ENCODE measurements at regions not wholly inside any gene's neighbourhood (a gene's known extent, or its start where the extent isn't known, plus 50 kb on each side); places are given as distances from the start of the nearest gene placed in this dataset.

DNA sequence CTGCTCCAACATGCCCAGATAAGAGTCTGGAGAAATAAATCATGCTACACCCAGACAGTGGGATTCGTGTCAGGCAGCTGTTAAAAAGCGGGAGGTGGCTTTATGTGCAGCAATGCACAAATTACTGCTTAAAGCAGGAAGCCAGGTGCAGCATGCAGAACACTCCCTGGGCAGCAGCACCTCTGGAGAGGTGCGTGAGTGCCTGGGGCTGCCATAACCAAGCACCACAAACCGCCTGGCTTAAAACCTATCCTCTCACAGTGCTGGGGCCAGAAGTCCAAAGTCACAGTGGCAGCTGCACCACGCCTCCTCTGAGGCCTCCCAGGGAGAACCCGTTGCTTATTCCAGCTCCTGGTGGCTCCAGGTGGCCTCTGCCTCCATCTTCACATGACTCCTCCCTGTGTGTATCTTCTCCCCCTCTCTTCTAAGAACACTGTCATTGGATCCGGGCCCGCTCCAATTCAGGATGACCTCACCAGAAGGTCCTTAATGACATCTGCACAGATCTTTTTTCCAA lies 115.6 kb downstream of the SIK1 start:
- DNase-seq (no peak), ATAC-seq (no peak)
- no peak overlapping the region for H3K4me3 Mint-ChIP-seq
- H3K27me3 Mint-ChIP-seq (ENCODE audit: low read depth), result peaks cover 11% of the 10 kb centered on the region
- no peaks in the 10 kb centered on the region for H3K9me3 Mint-ChIP-seq
- H3K4me1 Mint-ChIP-seq (ENCODE audit: low read depth), result no peaks in the 10 kb centered on the region
- H3K36me3 Mint-ChIP-seq (ENCODE audit: insufficient read depth), result no peaks in the 10 kb centered on the region

DNA sequence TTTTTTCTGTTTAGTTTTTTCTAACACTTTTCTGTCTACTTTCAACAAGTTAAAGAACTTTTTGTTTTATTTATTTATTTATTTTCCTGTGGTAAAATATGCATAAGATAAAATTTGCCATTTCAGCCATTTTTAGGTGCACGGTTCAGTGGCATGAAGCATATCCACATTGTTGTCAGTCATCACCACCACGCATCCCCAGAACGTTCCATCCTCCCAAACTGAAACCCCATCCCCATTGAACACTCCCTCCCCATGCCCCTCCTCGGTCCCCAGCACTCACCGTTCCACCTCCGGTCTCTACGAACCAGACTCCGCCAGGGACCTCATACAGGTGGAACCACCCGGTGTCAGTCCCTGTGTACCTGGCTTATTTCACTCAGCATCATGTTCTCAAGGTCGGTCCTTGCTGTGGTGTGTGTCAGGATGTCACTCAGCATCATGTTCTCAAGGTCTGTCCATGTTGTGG lies 118.1 kb downstream of the SIK1 start:
- no peak overlapping the region for H3K4me3 Mint-ChIP-seq
- no peaks in the 10 kb centered on the region for H3K36me3 Mint-ChIP-seq (ENCODE audit: insufficient read depth)
- no peaks in the 10 kb centered on the region for H3K9me3 Mint-ChIP-seq
- DNase-seq (no peak), ATAC-seq (no peak)
- peaks cover 6% of the 10 kb centered on the region for H3K27me3 Mint-ChIP-seq (ENCODE audit: low read depth)
- no peaks in the 10 kb centered on the region for H3K4me1 Mint-ChIP-seq (ENCODE audit: low read depth)

DNA sequence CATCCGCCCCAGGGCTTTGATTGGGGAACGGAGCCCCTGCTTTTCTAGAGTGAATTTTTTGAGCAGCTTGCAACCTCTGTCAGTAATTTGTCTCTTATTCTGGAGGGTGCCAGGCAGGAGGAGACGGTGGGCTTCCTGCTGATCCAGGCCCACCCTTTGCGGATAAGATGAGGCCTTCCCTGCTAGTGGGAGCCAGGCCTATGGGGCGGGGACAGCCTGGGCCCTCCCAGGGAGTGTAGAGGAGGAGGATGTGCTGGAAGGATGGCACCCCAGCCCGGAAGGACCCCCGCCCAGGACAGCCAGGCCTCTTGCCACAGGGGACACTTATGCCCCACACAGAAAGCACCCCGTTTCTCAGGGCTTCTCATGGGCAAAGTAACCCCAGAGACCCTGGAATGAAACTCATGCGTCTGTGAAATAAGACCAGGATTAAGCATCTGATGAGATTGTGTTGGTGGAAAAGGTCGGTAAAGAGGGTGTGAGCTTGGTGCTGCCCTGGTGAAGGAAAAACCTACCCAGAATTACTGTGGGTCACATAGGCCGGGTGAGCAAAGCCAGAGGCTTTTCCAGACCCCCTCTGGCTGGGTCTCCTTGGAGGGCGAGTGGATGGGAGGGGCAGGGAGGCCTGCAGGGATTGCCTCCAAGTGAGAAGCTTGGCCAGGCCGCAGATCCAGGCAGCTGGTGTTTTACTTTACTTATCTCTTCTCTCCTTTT lies 118.7 kb downstream of the SIK1 start:
- H3K36me3 Mint-ChIP-seq (ENCODE audit: insufficient read depth), result no peaks in the 10 kb centered on the region
- H3K27me3 Mint-ChIP-seq (ENCODE audit: low read depth), result peaks cover under 1% of the 10 kb centered on the region
- H3K9me3 Mint-ChIP-seq, result no peaks in the 10 kb centered on the region
- no peak overlapping the region for H3K4me3 Mint-ChIP-seq
- ATAC-seq (no peak), DNase-seq (no peak)
- no peaks in the 10 kb centered on the region for H3K4me1 Mint-ChIP-seq (ENCODE audit: low read depth)

DNA sequence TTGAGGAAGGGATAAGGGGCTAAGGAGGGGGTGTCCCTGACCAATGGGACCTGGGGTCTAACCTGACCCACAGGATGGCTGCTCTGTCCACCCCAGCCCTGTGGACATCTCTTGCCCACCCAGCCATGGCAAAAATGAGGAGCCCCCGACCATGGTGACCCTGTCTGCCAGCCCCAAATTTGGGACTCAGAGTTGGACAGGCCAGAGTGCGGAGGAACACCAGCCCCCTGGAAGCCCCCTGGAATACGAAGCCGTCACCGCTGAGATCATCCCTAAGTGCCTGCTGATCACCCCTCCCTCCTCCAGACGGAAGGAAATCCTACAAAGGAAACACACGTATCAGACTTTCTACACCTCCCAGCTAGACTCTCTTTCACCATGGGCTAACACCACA lies 119.3 kb downstream of the SIK1 start:
- Mint-ChIP-seq H3K36me3 (ENCODE audit: insufficient read depth) (no peaks in the 10 kb centered on the region), H3K4me3 (no peak overlapping the region), H3K4me1 (ENCODE audit: low read depth) (no peaks in the 10 kb centered on the region), H3K27me3 (ENCODE audit: low read depth) (no peaks in the 10 kb centered on the region), H3K9me3 (no peaks in the 10 kb centered on the region)
- no peak for DNase-seq
- no peak for ATAC-seq

DNA sequence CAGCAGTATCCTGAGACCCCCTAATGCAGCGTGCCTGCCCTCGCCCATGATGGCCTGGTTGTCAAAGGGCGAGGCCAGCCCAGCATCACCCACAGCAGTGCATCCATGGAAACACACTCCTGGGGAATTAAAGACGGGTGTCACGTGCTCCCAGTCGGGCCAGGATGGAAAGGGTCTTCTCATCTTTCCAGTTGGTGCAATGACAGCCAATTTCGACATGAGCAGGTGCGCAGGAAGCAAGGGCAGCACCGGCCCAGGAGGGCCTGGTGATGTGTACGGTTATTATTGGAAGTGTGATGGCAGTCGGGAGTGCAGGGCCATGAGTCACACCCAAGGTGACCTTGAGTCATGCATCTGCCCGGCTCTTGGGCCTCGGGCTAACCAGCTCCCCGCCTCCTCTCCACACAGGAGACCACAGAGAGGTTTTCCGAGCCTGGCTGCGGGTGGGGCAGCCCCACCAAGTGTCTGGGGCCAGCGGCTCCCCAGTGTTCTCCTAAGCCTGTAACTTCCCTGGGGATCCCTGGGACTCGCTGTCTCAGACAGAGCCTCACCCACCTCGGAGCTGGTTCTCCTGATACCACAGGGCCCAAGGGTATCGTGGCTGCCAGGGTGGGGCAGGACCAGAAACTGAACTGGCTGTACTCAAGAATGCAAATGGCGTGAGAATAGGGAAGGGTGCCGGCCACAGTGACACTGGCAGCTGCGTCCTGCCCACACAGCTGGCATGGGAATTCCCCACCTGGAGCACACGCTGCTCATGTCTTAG lies 119.8 kb downstream of the SIK1 start:
- H3K9me3 Mint-ChIP-seq, result no peaks in the 10 kb centered on the region
- ATAC-seq, result no peak
- DNase-seq, result no peak
- no peaks in the 10 kb centered on the region for H3K27me3 Mint-ChIP-seq (ENCODE audit: low read depth)
- H3K4me3 Mint-ChIP-seq, result no peak overlapping the region
- H3K4me1 Mint-ChIP-seq (ENCODE audit: low read depth), result no peaks in the 10 kb centered on the region
- no peaks in the 10 kb centered on the region for H3K36me3 Mint-ChIP-seq (ENCODE audit: insufficient read depth)

GRCh38 chr21:43306391-43306790 lies 120.5 kb downstream of the SIK1 start:
- H3K27me3 Mint-ChIP-seq (ENCODE audit: low read depth), result no peaks in the 10 kb centered on the region
- ATAC-seq (no peak), DNase-seq (no peak)
- H3K36me3 Mint-ChIP-seq (ENCODE audit: insufficient read depth), result no peaks in the 10 kb centered on the region
- H3K4me3 Mint-ChIP-seq, result no peak overlapping the region
- H3K9me3 Mint-ChIP-seq, result no peaks in the 10 kb centered on the region
- no peaks in the 10 kb centered on the region for H3K4me1 Mint-ChIP-seq (ENCODE audit: low read depth)

DNA sequence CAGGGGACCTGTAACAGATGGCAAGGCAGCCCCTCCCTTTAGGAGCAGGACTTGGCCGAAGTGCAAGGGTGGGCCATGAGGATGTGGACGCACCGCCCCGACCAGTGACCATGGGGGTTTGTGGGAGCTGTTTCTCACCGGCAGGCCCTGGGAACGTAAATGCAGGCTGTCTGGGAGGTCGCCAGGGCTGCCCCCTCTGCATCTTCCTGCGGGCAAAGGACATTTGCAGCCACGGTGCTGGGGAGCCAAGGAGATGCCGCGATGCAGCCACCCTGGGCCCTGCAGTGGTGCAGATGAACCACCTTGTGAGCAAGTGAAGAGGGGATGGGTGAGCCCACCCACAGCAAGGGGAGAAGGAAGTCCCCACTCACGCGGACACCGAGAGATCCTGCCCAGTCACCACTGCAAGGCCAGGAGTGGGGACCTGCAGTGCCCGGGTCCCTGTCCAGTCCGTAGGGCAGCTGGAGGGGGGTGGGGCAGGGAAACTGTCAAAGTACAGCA lies 121.1 kb downstream of the SIK1 start:
- Mint-ChIP-seq H3K36me3 (ENCODE audit: insufficient read depth) (no peaks in the 10 kb centered on the region), H3K27me3 (ENCODE audit: low read depth) (no peaks in the 10 kb centered on the region), H3K9me3 (no peaks in the 10 kb centered on the region), H3K4me3 (no peak overlapping the region), H3K4me1 (ENCODE audit: low read depth) (no peaks in the 10 kb centered on the region)
- ATAC-seq (no peak), DNase-seq (no peak)

- Mint-ChIP-seq H3K27me3 (ENCODE audit: low read depth) (no peaks in the 10 kb centered on the region), H3K4me3 (no peak overlapping the region), H3K4me1 (ENCODE audit: low read depth) (no peaks in the 10 kb centered on the region), H3K9me3 (no peaks in the 10 kb centered on the region), H3K36me3 (ENCODE audit: insufficient read depth) (no peaks in the 10 kb centered on the region)
- no peak for DNase-seq
- no peak for ATAC-seq
Observed at GRCh38 chr21:43305336-43305665, 121.6 kb downstream of the SIK1 start.

DNA sequence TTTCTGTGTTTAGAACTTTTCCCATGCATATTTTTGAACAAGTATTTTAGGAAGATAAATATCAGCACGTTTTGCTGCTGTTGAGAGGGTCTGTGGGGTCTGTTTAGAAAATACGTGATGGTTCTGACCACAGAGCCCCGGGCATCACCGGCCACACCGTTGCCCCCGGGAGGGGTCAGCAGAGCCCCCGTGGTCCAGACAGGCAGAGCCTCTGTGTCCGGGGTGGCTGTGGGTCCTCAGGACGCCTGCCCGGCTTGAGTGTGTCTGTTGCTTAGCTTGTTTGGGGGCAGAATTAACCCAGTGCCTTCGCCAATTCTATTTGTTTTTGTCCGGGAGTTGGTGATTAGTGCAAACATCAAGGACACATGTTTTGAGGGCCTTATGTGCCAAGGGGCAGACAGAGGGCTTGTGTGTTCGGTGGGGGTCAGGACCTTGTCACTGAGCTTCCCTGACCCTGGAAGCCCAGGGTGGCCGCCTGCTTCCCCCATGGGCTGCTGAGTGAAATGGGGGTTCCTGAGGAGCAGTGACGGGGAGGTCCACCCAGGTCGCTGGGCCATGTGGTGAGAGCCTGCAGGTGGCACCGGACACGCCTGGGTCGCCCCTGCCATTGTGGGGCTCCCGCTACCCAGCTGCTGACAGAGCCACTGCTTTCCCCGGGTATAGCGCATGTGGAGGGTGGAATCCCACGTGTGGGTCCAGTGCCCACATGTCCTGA lies 122.2 kb downstream of the SIK1 start:
- Mint-ChIP-seq H3K36me3 (ENCODE audit: insufficient read depth) (no peaks in the 10 kb centered on the region), H3K4me1 (ENCODE audit: low read depth) (no peaks in the 10 kb centered on the region), H3K4me3 (no peak overlapping the region), H3K27me3 (ENCODE audit: low read depth) (no peaks in the 10 kb centered on the region), H3K9me3 (no peaks in the 10 kb centered on the region)
- ATAC-seq, result no peak
- DNase-seq, result no peak

DNA sequence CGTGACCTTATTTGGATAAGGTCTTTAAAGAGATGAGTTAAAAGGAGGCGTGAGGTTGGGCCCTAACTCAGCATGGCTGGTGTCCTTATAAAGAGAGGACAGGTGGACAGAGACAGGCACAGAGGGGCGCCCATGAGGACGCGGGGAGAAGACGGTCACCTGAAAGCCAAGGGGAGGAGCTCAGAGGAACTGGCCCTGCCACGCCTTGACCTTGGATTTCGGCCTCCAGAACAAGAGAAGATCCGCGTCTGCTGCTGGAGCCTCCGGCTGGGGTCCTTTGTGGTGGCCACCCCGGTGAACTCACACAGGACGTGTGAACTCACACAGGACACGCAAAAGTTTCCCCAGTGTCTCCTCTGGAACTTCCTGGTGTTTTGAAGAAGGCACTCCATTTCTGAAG lies 122.7 kb downstream of the SIK1 start:
- no peak for DNase-seq
- no peaks in the 10 kb centered on the region for H3K36me3 Mint-ChIP-seq (ENCODE audit: insufficient read depth)
- no peak overlapping the region for H3K4me3 Mint-ChIP-seq
- no peaks in the 10 kb centered on the region for H3K27me3 Mint-ChIP-seq (ENCODE audit: low read depth)
- no peak for ATAC-seq
- no peaks in the 10 kb centered on the region for H3K4me1 Mint-ChIP-seq (ENCODE audit: low read depth)
- no peaks in the 10 kb centered on the region for H3K9me3 Mint-ChIP-seq

- no peak for ATAC-seq
- H3K9me3 Mint-ChIP-seq, result no peaks in the 10 kb centered on the region
- H3K4me1 Mint-ChIP-seq (ENCODE audit: low read depth), result no peaks in the 10 kb centered on the region
- peaks cover 5% of the 10 kb centered on the region for H3K27me3 Mint-ChIP-seq (ENCODE audit: low read depth)
- no peak overlapping the region for H3K4me3 Mint-ChIP-seq
- H3K36me3 Mint-ChIP-seq (ENCODE audit: insufficient read depth), result no peaks in the 10 kb centered on the region
- DNase-seq, result no peak
Observed at GRCh38 chr21:43303275-43304178, 123.4 kb downstream of the SIK1 start.

DNA sequence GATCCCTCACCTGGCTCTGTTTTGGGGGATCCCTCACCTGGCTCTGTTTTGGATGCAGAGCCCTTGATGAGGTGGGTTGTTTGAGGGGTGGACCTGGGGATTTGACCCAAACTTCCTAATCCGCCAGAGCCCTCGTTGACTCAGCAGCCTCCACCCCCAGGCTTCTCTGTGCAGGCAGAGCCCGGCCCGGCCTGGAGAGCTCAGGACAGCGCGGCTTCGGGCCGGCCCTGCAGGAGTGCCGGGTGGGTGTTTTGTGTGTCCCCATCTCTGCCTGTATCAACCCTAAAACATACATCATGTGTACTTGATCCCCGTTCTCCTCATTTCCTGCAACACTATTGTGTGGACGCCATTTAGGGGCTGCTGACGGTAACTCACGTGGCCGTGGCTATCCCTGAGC lies 124.2 kb downstream of the SIK1 start:
- Mint-ChIP-seq H3K4me1 (ENCODE audit: low read depth) (no peaks in the 10 kb centered on the region), H3K9me3 (no peaks in the 10 kb centered on the region), H3K27me3 (ENCODE audit: low read depth) (peaks cover 7% of the 10 kb centered on the region), H3K4me3 (no peak overlapping the region), H3K36me3 (ENCODE audit: insufficient read depth) (no peaks in the 10 kb centered on the region)
- no peak for ATAC-seq
- no peak for DNase-seq

DNA sequence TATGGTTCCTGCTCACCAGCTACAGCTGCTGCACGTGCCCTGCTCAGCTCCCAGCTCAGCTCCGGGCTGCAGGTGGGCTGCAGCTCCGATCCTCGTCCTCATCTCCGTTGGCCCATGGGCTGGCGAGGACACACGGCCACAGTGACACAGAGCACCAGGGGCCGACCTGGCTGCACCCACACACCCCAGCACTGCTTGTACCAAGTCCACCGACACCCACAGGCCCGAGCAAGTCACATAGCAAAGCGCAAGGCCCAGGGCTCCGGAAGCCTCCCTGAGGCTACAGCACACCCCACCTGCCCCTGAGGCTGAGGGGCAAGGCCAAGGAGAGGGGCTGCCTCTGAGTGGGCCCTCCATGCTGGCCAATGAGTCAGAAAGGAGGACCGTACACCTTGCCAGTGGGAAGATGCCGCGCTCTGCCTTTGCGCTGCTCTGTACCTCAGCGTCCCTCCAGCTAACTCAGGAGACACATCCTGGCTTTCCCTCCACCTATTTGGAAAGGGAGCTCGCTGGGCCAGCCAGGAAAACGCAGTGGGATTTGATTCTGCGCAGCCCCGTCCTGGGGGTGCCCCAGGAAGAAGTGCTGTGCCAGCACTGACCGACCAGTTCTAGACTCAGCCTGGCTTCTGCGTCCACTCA lies 124.8 kb downstream of the SIK1 start:
- Mint-ChIP-seq H3K27me3 (ENCODE audit: low read depth) (peaks cover 7% of the 10 kb centered on the region), H3K4me1 (ENCODE audit: low read depth) (no peaks in the 10 kb centered on the region), H3K36me3 (ENCODE audit: insufficient read depth) (no peaks in the 10 kb centered on the region), H3K4me3 (no peak overlapping the region), H3K9me3 (no peaks in the 10 kb centered on the region)
- ATAC-seq (no peak), DNase-seq (no peak)
